CD4-positive, alpha-beta T cell (primary cell): ENCODE measurements at regions not wholly inside any gene's neighbourhood (a gene's known extent, or its start where the extent isn't known, plus 50 kb on each side); places are given as distances from the start of the nearest gene placed in this dataset.
A peak's percentile ranks its signal among the peaks of the same experiment; 100 is the strongest.
"Not testable (repeated sequence)": the region's sequence is repeated elsewhere in the genome, so short reads cannot be mapped to it uniquely, and the experiment has no call there.

Source experiments
- ATAC-seq: fragments of 200-7000 bp; cut with Tn5 transposase; one replicate; pipeline ENCODE4 v1.10.0; 2022; ENCODE audit warnings: mild to moderate bottlenecking; ENCODE audit not compliant: poor library complexity
- CTCF ChIA-PET: fragments of 350-600 bp; sonication (Branson Sonifier 250); formaldehyde crosslinking; loops from one replicate; lab custom pipeline; 2021; ENCODE audit warnings: antibody characterized with exemption, inconsistent platforms; lab: Charles Lee
- POLR2A ChIA-PET: fragments of 350-600 bp; sonication (Branson Sonifier 250); formaldehyde crosslinking; loops from one replicate; lab custom pipeline; 2021; ENCODE audit warnings: antibody characterized with exemption, inconsistent platforms; lab: Charles Lee
- DNase-seq, 14 experiments: peaks; one replicate each; pipeline ENCODE4 v3.0.0-alpha.2; 2013 to 2020; ENCODE audit warnings: mixed read lengths in 2 of 14
- H3K27ac ChIP-seq, 2 donors: one replicate each; pipeline versions ENCODE4 v1.5.1 to v1.7.0; 2013; ENCODE audit warnings: low read length in 2 of 2, low read depth in 1 of 2, mild to moderate bottlenecking in 1 of 2
- H3K27me3 ChIP-seq, 2 experiments: 1 replicate in 1 of 2; 2 replicates in 1 of 2; pipeline versions ENCODE4 v1.6.1 to v1.7.0; 2013; ENCODE audit warnings: low read length in 2 of 2, control low read depth in 1 of 2, mild to moderate bottlenecking in 1 of 2, moderate library complexity in 1 of 2; ENCODE audit not compliant: insufficient read depth in 2 of 2, control insufficient read depth in 1 of 2
- H3K36me3 ChIP-seq: one replicate; pipeline ENCODE4 v1.6.1; 2013; ENCODE audit warnings: low read length, control low read depth; ENCODE audit not compliant: insufficient read depth
- H3K4me1 ChIP-seq: one replicate; pipeline ENCODE4 v1.6.1; 2013; ENCODE audit warnings: low read length, control low read depth; ENCODE audit not compliant: insufficient read depth
- H3K4me3 ChIP-seq: one replicate; pipeline ENCODE4 v1.5.1; 2013; ENCODE audit warnings: mild to moderate bottlenecking, low read length, moderate library complexity
- H3K9me3 ChIP-seq, 2 experiments: 1 replicate in 1 of 2; 2 replicates in 1 of 2; pipeline versions ENCODE4 v1.6.1 to v1.7.0; 2013; ENCODE audit warnings: low read length in 2 of 2, mild to moderate bottlenecking in 2 of 2, control low read depth in 1 of 2, moderate library complexity in 1 of 2; ENCODE audit not compliant: control insufficient read depth in 1 of 2, insufficient read depth in 1 of 2
- H3K27ac Mint-ChIP-seq: one replicate; pipeline ENCODE4 v1.8.0; 2020; ENCODE audit warnings: mixed read lengths
- H3K27me3 Mint-ChIP-seq: one replicate; pipeline ENCODE4 v1.8.0; 2021; ENCODE audit warnings: mixed read lengths
- H3K36me3 Mint-ChIP-seq: one replicate; pipeline ENCODE4 v1.8.0; 2021; ENCODE audit warnings: low read depth, mixed read lengths
- H3K4me1 Mint-ChIP-seq: one replicate; pipeline ENCODE4 v1.8.0; 2021; ENCODE audit warnings: low read depth, mixed read lengths
- H3K4me3 Mint-ChIP-seq: one replicate; pipeline ENCODE4 v1.8.0; 2020; ENCODE audit warnings: mild to moderate bottlenecking, mixed read lengths
- H3K9me3 Mint-ChIP-seq: one replicate; pipeline ENCODE4 v1.8.0; 2020; ENCODE audit warnings: mixed read lengths
- intact Hi-C, 2 experiments: fragments of 100-400 bp; cut with DNase I in 1 of 2; cut with micrococcal nuclease in 1 of 2; formaldehyde crosslinking; loops; one replicate each; pipeline versions ENCODE4 v1.15.1 to v1.9.0; 2023 to 2025; cut with DNase I, micrococcal nuclease
- TF ChIP-seq, protein P1 (sequence below): fragments of 200-600 bp; IDR thresholded peaks from one replicate; pipeline ENCODE4 v1.8.0; 2022; ENCODE audit warnings: antibody characterized with exemption, mild to moderate bottlenecking

DNA sequence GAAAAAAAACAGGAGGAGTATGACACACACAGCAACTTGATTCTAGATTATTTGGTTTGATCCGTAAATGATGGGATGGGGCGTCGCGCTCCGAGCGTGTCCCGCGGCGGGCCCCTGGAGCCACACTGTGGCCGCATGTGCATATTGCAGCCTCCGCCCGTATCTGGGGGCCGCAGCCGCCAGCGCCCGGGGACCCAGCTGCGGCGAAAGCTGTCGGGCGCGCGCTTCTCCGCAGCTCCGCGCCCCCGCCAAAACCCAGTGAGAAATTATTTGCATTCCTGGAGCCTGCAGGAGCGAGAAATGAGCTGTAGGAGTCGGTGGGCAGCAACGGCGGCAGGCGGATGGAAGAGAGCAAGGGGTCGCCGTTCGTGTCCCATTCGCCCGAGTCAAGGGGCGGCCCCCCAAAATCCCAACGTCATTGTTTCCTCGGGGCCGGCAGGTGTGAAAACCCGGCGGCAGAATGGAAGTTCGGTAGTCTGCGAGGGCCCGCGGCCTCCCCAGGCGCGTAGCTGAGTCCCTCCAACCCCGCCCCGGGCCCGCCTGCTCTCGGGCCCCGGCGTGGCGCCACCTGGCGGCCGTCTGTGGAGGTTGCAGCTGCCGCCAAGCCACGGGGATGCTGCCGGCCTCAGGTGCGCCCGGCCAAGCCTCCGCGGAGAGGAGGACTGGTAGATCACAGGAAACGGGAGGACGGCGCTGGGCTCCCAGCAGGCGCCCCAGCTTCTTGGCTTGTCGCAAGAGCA lies 86.8 kb downstream of the FAM72B start:
- peak overlapping the region; percentile 25 for H3K4me3 ChIP-seq
- H3K36me3 ChIP-seq, H3K4me1 ChIP-seq, H3K27me3 Mint-ChIP-seq, H3K9me3 Mint-ChIP-seq, H3K9me3 ChIP-seq, intact Hi-C loops, H3K27me3 ChIP-seq, H3K27ac ChIP-seq, H3K4me1 Mint-ChIP-seq, H3K36me3 Mint-ChIP-seq, POLR2A ChIA-PET: not testable (repeated sequence)
- DNase-seq = peak; percentile 66 to 91 (median 80)
- Mint-ChIP-seq H3K4me3 (peak overlapping the region; percentile 74), H3K27ac (peak overlapping the region; percentile 33)
- TF ChIP-seq, protein P1, sequence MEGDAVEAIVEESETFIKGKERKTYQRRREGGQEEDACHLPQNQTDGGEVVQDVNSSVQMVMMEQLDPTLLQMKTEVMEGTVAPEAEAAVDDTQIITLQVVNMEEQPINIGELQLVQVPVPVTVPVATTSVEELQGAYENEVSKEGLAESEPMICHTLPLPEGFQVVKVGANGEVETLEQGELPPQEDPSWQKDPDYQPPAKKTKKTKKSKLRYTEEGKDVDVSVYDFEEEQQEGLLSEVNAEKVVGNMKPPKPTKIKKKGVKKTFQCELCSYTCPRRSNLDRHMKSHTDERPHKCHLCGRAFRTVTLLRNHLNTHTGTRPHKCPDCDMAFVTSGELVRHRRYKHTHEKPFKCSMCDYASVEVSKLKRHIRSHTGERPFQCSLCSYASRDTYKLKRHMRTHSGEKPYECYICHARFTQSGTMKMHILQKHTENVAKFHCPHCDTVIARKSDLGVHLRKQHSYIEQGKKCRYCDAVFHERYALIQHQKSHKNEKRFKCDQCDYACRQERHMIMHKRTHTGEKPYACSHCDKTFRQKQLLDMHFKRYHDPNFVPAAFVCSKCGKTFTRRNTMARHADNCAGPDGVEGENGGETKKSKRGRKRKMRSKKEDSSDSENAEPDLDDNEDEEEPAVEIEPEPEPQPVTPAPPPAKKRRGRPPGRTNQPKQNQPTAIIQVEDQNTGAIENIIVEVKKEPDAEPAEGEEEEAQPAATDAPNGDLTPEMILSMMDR = peak; percentile 34
- peak; percentile 89 for ATAC-seq
- CTCF ChIA-PET = interaction anchor here (1.0 kb wide), 1 partner anchor 1958 kb away, joined by 3 read pairs; no protein-coding TSS in a partner anchor

DNA sequence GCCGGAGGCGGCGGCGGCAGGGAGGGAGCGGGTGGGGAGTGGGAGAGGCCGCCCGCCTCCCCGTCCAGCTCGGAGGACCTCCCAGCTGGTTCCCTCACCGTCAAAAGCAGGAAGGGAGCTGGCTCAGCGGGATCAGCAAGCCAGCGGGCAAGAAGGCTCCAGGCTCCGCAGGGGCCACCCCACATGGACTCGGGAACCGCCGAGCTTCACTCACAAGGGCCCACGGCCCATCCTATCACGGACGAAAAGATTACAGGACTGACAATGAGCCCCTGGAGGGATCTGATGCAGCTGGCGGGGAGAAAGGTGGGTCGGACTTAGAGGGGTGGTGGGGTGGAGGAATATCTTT lies 86.3 kb downstream of the FAM72B start:
- POLR2A ChIA-PET, intact Hi-C loops, H3K27me3 ChIP-seq, H3K27ac ChIP-seq, H3K4me1 Mint-ChIP-seq, H3K27me3 Mint-ChIP-seq, H3K4me1 ChIP-seq, H3K4me3 Mint-ChIP-seq, H3K36me3 ChIP-seq, H3K36me3 Mint-ChIP-seq, H3K9me3 Mint-ChIP-seq, H3K27ac Mint-ChIP-seq, H3K9me3 ChIP-seq: not testable (repeated sequence)
- ATAC-seq = peak; percentile 4
- peak overlapping the region; percentile 25 for H3K4me3 ChIP-seq
- CTCF ChIA-PET = interaction anchor here (1.0 kb wide), 1 partner anchor 1959 kb away, joined by 3 read pairs; no protein-coding TSS in a partner anchor
- peak in 8 of 14 experiments; percentile 0 to 35 (median 6) for DNase-seq

DNA sequence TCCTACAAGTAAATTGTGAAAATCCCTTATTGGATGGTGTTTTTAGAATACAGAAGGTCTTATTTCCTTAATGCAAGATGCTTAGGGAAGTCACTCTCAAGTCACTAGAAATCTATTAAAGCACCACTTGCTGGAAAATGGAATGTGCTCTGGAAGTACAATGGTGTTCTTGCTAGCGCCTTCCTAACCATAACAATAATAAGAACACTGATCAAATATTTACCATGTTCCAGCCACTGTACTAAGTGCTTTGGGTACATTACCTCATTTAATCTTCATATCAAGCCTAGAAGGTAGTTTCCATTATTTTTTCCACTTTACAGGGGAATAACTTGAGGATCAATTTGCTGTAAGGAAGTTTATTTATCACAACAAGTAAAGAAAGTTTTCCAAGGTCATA lies 75.1 kb downstream of the FAM72B start:
- CTCF ChIA-PET, H3K9me3 Mint-ChIP-seq, H3K4me3 Mint-ChIP-seq, H3K36me3 Mint-ChIP-seq, ATAC-seq, POLR2A ChIA-PET, H3K27ac ChIP-seq, H3K36me3 ChIP-seq, H3K27me3 ChIP-seq, intact Hi-C loops, H3K9me3 ChIP-seq, H3K4me1 ChIP-seq, H3K4me3 ChIP-seq, H3K4me1 Mint-ChIP-seq, H3K27ac Mint-ChIP-seq, DNase-seq, H3K27me3 Mint-ChIP-seq: not testable (repeated sequence)

DNA sequence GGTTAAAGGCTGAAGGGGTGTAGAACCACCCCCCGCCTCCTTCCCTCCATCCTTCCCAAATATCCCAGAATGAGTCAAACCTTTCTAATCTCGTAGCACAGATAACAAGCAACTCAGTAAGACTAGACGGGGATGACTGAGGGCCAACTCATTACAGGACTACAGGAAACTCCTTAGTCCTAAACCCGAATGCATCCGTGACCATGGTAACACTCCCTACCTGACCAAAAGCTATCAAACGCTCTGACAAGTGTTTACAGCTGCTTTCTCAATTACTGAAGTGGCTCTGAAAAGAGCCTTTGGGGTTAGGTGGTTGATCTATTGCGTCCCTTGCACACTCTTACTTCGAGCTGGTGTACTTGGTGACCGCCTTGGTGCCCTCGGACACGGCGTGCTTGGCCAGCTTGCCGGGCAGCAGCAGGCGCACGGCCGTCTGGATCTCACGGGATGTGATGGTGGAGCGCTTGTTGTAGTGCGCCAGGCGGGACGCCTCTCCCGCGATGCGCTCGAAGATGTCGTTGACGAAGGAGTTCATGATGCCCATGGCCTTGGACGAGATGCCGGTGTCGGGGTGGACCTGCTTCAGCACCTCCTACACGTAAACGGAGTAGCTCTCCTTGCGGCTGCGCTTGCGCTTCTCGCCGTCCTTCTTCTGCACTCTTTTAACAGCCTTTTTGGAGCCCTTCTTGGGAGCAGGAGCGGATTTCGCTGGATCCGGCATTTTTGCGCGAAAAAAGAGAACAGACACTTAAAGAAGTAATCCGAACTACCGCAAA lies 67.4 kb downstream of the FAM72B start:
- H3K27ac Mint-ChIP-seq, H3K4me3 Mint-ChIP-seq, H3K4me3 ChIP-seq, H3K9me3 ChIP-seq, H3K36me3 Mint-ChIP-seq, CTCF ChIA-PET, H3K27me3 Mint-ChIP-seq, H3K27ac ChIP-seq, H3K4me1 ChIP-seq, H3K36me3 ChIP-seq, H3K27me3 ChIP-seq, H3K4me1 Mint-ChIP-seq, H3K9me3 Mint-ChIP-seq, ATAC-seq, POLR2A ChIA-PET, intact Hi-C loops: not testable (repeated sequence)
- DNase-seq = peak in 1 of 14 experiments; percentile 0

DNA sequence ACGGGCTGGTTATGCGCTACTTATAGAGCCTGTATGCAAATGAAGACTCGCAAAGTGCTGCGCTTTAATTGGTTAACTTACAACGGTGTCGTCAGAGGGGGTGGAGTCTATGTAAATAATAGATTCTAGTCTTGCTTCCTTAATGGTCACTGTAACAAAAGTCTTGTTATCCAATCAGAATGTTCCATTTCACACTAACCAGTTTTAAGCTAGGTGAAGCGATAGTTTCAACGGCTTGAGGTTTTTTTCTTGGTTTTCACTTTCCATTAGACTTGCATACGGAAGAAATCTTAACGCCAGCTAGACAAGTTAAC lies 66.9 kb downstream of the FAM72B start:
- DNase-seq (peak in 1 of 14 experiments; percentile 7), ATAC-seq (peak; percentile 84)
- H3K36me3 ChIP-seq, H3K4me1 Mint-ChIP-seq, intact Hi-C loops, H3K27ac Mint-ChIP-seq, H3K9me3 Mint-ChIP-seq, H3K4me3 Mint-ChIP-seq, H3K27me3 ChIP-seq, H3K27me3 Mint-ChIP-seq, H3K27ac ChIP-seq, H3K9me3 ChIP-seq, H3K36me3 Mint-ChIP-seq, CTCF ChIA-PET, H3K4me1 ChIP-seq, POLR2A ChIA-PET, H3K4me3 ChIP-seq: not testable (repeated sequence)

DNA sequence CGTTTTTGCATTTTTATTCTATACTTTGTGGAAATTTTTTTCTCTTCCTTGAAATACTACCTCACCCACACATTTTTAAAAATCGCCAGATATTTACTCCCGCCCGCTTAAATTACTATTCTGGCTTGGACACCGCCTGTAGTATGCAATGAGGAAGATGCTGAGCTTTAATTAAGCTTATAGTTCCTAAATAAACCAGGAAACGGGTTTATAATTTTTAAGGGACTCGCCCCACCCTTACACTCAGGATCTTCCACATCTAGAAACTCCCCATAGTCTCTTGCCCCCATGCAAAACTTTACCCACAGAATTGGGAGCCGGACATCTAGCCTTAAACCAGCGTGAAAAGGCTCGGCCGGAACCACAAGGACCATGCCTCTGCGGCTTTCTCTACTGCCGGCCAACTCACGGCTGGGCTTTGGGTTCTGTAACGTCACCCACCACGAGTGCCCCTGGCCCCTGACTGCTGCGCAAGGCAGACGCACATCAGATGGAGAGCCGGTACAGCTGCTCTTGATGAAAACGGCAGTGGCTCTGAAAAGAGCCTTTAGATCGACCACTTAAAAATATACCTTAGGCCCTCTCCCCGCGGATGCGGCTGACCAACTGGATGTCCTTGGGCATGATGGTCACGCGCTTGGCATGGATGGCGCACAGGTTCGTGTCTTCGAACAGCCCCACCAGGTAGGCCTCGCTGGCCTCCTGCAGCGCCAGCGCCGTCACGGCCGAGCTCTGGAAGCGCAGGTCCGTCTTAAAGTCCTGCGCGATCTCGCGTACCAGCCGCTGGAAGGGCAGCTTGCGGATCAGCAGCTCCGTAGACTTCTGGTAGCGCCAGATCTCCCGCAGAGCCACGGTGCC lies 66.3 kb downstream of the FAM72B start:
- H3K36me3 ChIP-seq = not testable (repeated sequence)

More for the DNA sequence above, 66.3 kb downstream of the FAM72B start:
- H3K4me1 ChIP-seq, H3K27ac Mint-ChIP-seq, intact Hi-C loops, H3K9me3 Mint-ChIP-seq, CTCF ChIA-PET, H3K4me1 Mint-ChIP-seq, POLR2A ChIA-PET, H3K27ac ChIP-seq, H3K27me3 ChIP-seq, H3K4me3 Mint-ChIP-seq, H3K36me3 Mint-ChIP-seq, H3K27me3 Mint-ChIP-seq, H3K9me3 ChIP-seq: not testable (repeated sequence)
- ATAC-seq = peak; percentile 16
- peak overlapping the region; percentile 28 for H3K4me3 ChIP-seq
- DNase-seq = peak in 4 of 14 experiments; percentile 0 to 2 (median 0)
